ENCODE measurements at regions not wholly inside any gene's neighbourhood (a gene's known extent, or its start where the extent isn't known, plus 50 kb on each side); places are given as distances from the start of the nearest gene placed in this dataset.

GRCh38 chr4:3821580-3822229 lies 55.5 kb downstream of the ADRA2C start:
- Mint-ChIP-seq H3K4me3 (ENCODE audit: unreplicated experiment) (no peak overlapping the region), H3K9me3 (ENCODE audit: unreplicated experiment) (no peaks in the 10 kb centered on the region), H3K4me1 (ENCODE audit: insufficient read depth, unreplicated experiment) (no peaks in the 10 kb centered on the region), H3K36me3 (ENCODE audit: insufficient read depth, unreplicated experiment) (no peaks in the 10 kb centered on the region), H3K27me3 (ENCODE audit: insufficient read depth, unreplicated experiment) (peaks cover 69% of the 10 kb centered on the region), H3K27ac (ENCODE audit: low read depth, unreplicated experiment) (no peak overlapping the region)
- POLR2A ChIA-PET: no interaction called here
- no peak for TF ChIP-seq CTCF (IDR thresholded peaks at IDR 0.05; ENCODE audit: unreplicated experiment)
- intact Hi-C loops (cut with micrococcal nuclease): no loop called here
- DNase-seq (ENCODE audit: unreplicated experiment): no peak
- no TSS peak for BruUV-seq (replicated peaks)
- CTCF ChIA-PET: no interaction called here

- no peak for DNase-seq (ENCODE audit: unreplicated experiment)
- no peak for TF ChIP-seq CTCF (IDR thresholded peaks at IDR 0.05; ENCODE audit: unreplicated experiment)
- no TSS peak for BruUV-seq (replicated peaks)
- no peak overlapping the region for H3K4me3 Mint-ChIP-seq (ENCODE audit: unreplicated experiment)
- no peaks in the 10 kb centered on the region for H3K4me1 Mint-ChIP-seq (ENCODE audit: insufficient read depth, unreplicated experiment)
- no peaks in the 10 kb centered on the region for H3K9me3 Mint-ChIP-seq (ENCODE audit: unreplicated experiment)
- ChIA-PET POLR2A (no interaction called here), CTCF (no interaction called here)
- no peak overlapping the region for H3K27ac Mint-ChIP-seq (ENCODE audit: low read depth, unreplicated experiment)
- H3K27me3 Mint-ChIP-seq (ENCODE audit: insufficient read depth, unreplicated experiment): peaks cover 76% of the 10 kb centered on the region
- intact Hi-C loops (cut with micrococcal nuclease): no loop called here
- no peaks in the 10 kb centered on the region for H3K36me3 Mint-ChIP-seq (ENCODE audit: insufficient read depth, unreplicated experiment)
Observed at GRCh38 chr4:3822230-3822947, 56.2 kb downstream of the ADRA2C start.

- Mint-ChIP-seq H3K36me3 (ENCODE audit: insufficient read depth, unreplicated experiment) (no peaks in the 10 kb centered on the region), H3K27ac (ENCODE audit: low read depth, unreplicated experiment) (no peak overlapping the region), H3K9me3 (ENCODE audit: unreplicated experiment) (no peaks in the 10 kb centered on the region), H3K4me1 (ENCODE audit: insufficient read depth, unreplicated experiment) (no peaks in the 10 kb centered on the region), H3K4me3 (ENCODE audit: unreplicated experiment) (no peak overlapping the region), H3K27me3 (ENCODE audit: insufficient read depth, unreplicated experiment) (peaks cover 76% of the 10 kb centered on the region)
- TF ChIP-seq CTCF (IDR thresholded peaks at IDR 0.05; ENCODE audit: unreplicated experiment): no peak
- POLR2A ChIA-PET: no interaction called here
- BruUV-seq (replicated peaks): no TSS peak
- no peak for DNase-seq (ENCODE audit: unreplicated experiment)
- CTCF ChIA-PET: no interaction called here
- intact Hi-C loops (cut with micrococcal nuclease): no loop called here
Observed at GRCh38 chr4:3823496-3824341, 57.5 kb downstream of the ADRA2C start.

- H3K4me3 Mint-ChIP-seq (ENCODE audit: unreplicated experiment): no peak overlapping the region
- POLR2A ChIA-PET: no interaction called here
- CTCF ChIA-PET: interaction anchor here (0.6 kb wide), 1 partner anchor 43 kb away, joined by 3 read pairs; no protein-coding TSS in a partner anchor
- H3K36me3 Mint-ChIP-seq (ENCODE audit: insufficient read depth, unreplicated experiment): no peaks in the 10 kb centered on the region
- no peak for TF ChIP-seq CTCF (IDR thresholded peaks at IDR 0.05; ENCODE audit: unreplicated experiment)
- no peak for DNase-seq (ENCODE audit: unreplicated experiment)
- no TSS peak for BruUV-seq (replicated peaks)
- no peak overlapping the region for H3K27ac Mint-ChIP-seq (ENCODE audit: low read depth, unreplicated experiment)
- intact Hi-C loops (cut with micrococcal nuclease): no loop called here
- no peaks in the 10 kb centered on the region for H3K9me3 Mint-ChIP-seq (ENCODE audit: unreplicated experiment)
- no peaks in the 10 kb centered on the region for H3K4me1 Mint-ChIP-seq (ENCODE audit: insufficient read depth, unreplicated experiment)
- H3K27me3 Mint-ChIP-seq (ENCODE audit: insufficient read depth, unreplicated experiment): peaks cover 67% of the 10 kb centered on the region
Observed at GRCh38 chr4:3824521-3825270, 58.5 kb downstream of the ADRA2C start.
